HG03139 (cell line): ENCODE measurements at regions not wholly inside any gene's neighbourhood (a gene's known extent, or its start where the extent isn't known, plus 50 kb on each side); places are given as distances from the start of the nearest gene placed in this dataset.
"Not testable (repeated sequence)": the region's sequence is repeated elsewhere in the genome, so short reads cannot be mapped to it uniquely, and the experiment has no call there.

Experiments
- ATAC-seq: cut with Tn5 transposase; IDR thresholded peaks from one replicate; pipeline ENCODE4 v1.9.1; 2021; ENCODE audit not compliant: unreplicated experiment

GRCh38 chr10:109019001-109019424 is 904.3 kb downstream of the XPNPEP1 start:
- ATAC-seq = no peak

- ATAC-seq = no peak
Observed at GRCh38 chr10:109007514-109007913, 915.8 kb downstream of the XPNPEP1 start.

GRCh38 chr10:108990441-108990840 is 932.9 kb downstream of the XPNPEP1 start:
- ATAC-seq = no peak

GRCh38 chr10:108989976-108990375 is 933.3 kb downstream of the XPNPEP1 start:
- no peak for ATAC-seq

- ATAC-seq = no peak
Observed at GRCh38 chr10:108982159-108982558, 941.2 kb downstream of the XPNPEP1 start.

- ATAC-seq = no peak
Observed at GRCh38 chr10:108980869-108981268, 942.4 kb downstream of the XPNPEP1 start.

- no peak for ATAC-seq
Observed at GRCh38 chr10:108975459-108976058, 947.8 kb downstream of the XPNPEP1 start.

GRCh38 chr10:108970016-108970415 is 953.3 kb downstream of the XPNPEP1 start:
- no peak for ATAC-seq

GRCh38 chr10:108966411-108966810 is 956.9 kb downstream of the XPNPEP1 start:
- ATAC-seq = no peak

GRCh38 chr10:108966005-108966404 is 957.3 kb downstream of the XPNPEP1 start:
- ATAC-seq = no peak

GRCh38 chr10:108962172-108962571 is 961.1 kb downstream of the XPNPEP1 start:
- no peak for ATAC-seq

- ATAC-seq = no peak
Observed at GRCh38 chr10:108957681-108958080, 965.6 kb downstream of the XPNPEP1 start.

- ATAC-seq = no peak
Observed at GRCh38 chr10:108956149-108956548, 967.2 kb downstream of the XPNPEP1 start.

GRCh38 chr10:108920029-108920428 is 1003.3 kb downstream of the XPNPEP1 start:
- not testable (repeated sequence) for ATAC-seq

GRCh38 chr10:108913300-108913699 is 1010.0 kb downstream of the XPNPEP1 start:
- no peak for ATAC-seq

GRCh38 chr10:108911814-108912541 is 1011.3 kb downstream of the XPNPEP1 start:
- ATAC-seq = peak; percentile 68

- no peak for ATAC-seq
Observed at GRCh38 chr10:108908096-108908495, 1015.2 kb downstream of the XPNPEP1 start.

GRCh38 chr10:108905821-108906220 is 1017.5 kb downstream of the XPNPEP1 start:
- no peak for ATAC-seq

- ATAC-seq = no peak
Observed at GRCh38 chr10:108905171-108905570, 1018.1 kb downstream of the XPNPEP1 start.

- ATAC-seq = no peak
Observed at GRCh38 chr10:108904163-108904838, 1019.0 kb downstream of the XPNPEP1 start.

GRCh38 chr10:108902619-108903285 is 1020.6 kb downstream of the XPNPEP1 start:
- peak; percentile 49 for ATAC-seq
